Breast epithelium (tissue), 3 donors: ENCODE measurements at regions not wholly inside any gene's neighbourhood (a gene's known extent, or its start where the extent isn't known, plus 50 kb on each side); places are given as distances from the start of the nearest gene placed in this dataset.

Experiments
- POLR2A ChIP-seq: fragments of 450-650 bp; IDR thresholded peaks from one replicate; pipeline ENCODE4 v1.6.1; 2016; ENCODE audit warnings: antibody characterized with exemption, mild to moderate bottlenecking, moderate library complexity
- TF ChIP-seq, protein P1 (sequence below), 3 donors: fragments of 450-650 bp; IDR thresholded peaks; one replicate each; pipeline ENCODE4 v1.5.1; 2016 to 2017; ENCODE audit warnings: antibody characterized with exemption in 3 of 3, mild to moderate bottlenecking in 3 of 3, moderate library complexity in 3 of 3

DNA sequence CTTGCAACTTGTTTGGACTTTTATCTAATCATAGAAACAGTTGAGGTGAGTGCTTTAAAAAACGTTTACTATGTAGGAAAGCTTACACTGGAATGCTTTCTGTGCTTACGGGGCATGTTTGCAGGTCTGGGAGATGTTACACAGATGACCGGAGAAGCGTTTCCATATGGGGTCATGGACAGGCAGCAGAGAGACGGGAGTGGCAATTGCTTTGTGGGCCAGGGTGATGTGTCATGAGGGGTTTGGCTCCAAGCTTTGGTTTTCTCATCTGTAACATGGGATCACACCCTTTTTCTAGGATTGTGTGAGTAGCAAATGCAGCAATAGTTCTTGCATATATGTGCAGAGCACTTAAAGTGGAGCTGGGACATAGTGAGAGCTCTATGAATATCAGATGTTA lies 174.8 kb upstream of the MKI67 start:
- TF ChIP-seq, protein P1, sequence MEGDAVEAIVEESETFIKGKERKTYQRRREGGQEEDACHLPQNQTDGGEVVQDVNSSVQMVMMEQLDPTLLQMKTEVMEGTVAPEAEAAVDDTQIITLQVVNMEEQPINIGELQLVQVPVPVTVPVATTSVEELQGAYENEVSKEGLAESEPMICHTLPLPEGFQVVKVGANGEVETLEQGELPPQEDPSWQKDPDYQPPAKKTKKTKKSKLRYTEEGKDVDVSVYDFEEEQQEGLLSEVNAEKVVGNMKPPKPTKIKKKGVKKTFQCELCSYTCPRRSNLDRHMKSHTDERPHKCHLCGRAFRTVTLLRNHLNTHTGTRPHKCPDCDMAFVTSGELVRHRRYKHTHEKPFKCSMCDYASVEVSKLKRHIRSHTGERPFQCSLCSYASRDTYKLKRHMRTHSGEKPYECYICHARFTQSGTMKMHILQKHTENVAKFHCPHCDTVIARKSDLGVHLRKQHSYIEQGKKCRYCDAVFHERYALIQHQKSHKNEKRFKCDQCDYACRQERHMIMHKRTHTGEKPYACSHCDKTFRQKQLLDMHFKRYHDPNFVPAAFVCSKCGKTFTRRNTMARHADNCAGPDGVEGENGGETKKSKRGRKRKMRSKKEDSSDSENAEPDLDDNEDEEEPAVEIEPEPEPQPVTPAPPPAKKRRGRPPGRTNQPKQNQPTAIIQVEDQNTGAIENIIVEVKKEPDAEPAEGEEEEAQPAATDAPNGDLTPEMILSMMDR (IDR thresholded peaks at IDR 0.05): no peak
- no peak for TF ChIP-seq POLR2A
